ENCODE measurements at regions not wholly inside any gene's neighbourhood (a gene's known extent, or its start where the extent isn't known, plus 50 kb on each side); places are given as distances from the start of the nearest gene placed in this dataset.

DNA sequence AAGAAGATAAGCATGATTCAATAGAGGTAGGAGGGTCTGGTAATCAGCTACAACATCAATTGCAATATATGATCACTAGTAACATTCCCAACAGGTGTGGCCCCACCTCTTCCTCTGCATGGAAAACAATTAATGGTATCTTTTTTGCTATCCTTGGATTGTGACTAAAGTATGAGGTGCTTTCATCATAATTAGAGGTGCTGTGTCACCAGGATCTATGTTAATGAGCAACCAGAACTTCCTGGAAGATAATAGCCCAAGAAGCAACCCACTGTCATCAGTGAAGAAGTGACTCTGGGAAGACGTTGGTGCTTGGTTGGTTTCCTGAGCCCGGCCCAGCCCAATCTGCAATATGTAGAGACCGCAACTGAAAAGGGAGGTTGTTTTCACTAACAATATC, 167.2 kb downstream of the SETD4 start:
- TF ChIP-seq GATA2 (IDR thresholded peaks at IDR 0.05; ENCODE audit: low read depth, low read length): no peak
- no peak for TF ChIP-seq GATA3 (IDR thresholded peaks at IDR 0.05; ENCODE audit: low read depth, low read length)

DNA sequence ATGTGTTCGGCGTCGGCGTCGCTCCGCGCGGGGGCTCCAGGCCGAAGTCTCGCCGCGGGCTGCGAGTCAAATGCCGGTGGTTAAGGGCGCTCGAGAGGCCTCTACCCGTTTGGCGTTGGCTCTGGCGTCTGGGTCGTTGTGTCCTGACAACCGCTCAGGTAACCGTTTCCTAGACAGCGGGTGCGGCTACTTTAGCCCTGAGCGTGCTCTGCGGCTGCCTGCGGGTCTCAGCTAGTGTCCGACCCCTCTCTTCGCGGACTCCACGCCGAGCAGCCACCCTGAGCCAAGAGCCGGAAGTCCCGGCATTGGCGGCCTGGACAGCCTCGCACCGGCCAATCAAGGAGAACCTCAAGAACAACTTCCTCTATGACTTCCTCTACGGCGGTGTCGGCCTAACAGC, 173.4 kb downstream of the SETD4 start:
- TF ChIP-seq GATA3 (IDR thresholded peaks at IDR 0.05; ENCODE audit: low read depth, low read length) (no peak), GATA2 (IDR thresholded peaks at IDR 0.05; ENCODE audit: low read depth, low read length) (no peak)

DNA sequence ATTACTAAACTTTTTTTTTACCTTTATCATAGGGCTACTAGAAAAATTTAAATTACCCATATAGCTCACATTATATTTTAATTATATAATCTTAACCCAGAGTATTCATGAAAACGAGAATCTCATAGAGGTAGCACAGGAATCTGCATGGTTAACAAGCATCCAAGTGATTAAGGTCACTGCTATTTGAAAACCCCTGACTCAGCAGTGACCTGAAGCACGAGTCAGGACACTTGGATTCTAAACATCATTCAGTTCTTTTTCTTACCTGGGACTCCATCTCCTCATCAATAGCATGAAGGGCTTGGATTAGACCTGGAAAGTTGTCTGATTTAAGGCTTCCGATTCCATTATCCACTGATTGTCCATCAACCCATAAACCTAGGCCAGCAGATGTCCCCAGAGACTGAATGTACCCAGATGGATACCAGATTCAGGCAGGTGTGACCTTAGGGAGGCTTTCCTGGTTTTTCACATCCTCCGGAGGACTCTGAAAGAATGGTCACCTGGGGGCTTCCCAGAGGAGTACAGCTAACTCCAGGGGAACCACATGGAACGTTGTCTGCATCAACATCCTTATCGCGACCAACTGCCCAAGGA, 174.3 kb downstream of the SETD4 start:
- TF ChIP-seq GATA3 (IDR thresholded peaks at IDR 0.05; ENCODE audit: low read depth, low read length) (no peak), GATA2 (IDR thresholded peaks at IDR 0.05; ENCODE audit: low read depth, low read length) (no peak)

DNA sequence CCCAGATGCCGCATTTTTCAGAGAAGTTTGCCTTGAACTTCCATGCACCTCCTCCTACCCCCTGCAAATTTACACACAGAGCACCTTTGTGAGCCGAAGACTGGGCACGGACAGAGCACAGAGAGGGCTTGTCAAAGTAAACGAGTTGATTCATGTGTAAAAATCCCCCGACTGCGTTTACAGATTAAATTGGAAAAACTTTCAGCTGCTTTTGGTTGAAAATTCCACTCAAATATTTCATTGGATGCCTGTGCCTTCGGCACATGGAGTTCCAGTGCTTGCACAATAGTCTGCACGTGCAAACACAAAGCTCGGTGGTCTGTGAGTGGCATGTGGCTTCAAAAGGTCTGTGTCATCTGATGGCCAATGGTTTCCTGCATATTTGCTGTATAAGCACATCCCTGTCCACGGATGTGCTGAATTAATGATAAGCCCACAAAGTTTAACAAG, 177.5 kb downstream of the SETD4 start:
- TF ChIP-seq GATA2 (IDR thresholded peaks at IDR 0.05; ENCODE audit: low read depth, low read length) (no peak), GATA3 (IDR thresholded peaks at IDR 0.05; ENCODE audit: low read depth, low read length) (no peak)

DNA sequence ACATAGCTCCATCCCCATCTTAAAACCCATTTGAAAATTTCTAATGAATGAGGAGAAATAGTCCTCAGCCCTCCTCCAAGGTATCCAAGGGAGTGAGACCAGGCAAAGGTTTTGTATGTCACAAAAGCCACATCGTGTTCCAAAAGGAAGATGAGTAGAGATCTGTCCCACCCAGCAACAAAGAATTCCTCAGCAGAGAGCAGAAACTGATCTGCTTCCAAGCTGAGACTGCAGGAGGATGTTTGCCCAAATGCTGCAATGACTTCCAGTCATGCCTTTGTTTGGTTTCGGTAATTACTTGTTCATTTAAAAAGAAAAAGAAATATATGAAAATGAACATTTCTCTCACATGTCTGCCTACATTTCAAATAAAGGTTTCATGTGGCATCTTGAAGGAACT, 186.9 kb downstream of the SETD4 start:
- TF ChIP-seq GATA3 (IDR thresholded peaks at IDR 0.05; ENCODE audit: low read depth, low read length): no peak
- TF ChIP-seq GATA2 (IDR thresholded peaks at IDR 0.05; ENCODE audit: low read depth, low read length): no peak

DNA sequence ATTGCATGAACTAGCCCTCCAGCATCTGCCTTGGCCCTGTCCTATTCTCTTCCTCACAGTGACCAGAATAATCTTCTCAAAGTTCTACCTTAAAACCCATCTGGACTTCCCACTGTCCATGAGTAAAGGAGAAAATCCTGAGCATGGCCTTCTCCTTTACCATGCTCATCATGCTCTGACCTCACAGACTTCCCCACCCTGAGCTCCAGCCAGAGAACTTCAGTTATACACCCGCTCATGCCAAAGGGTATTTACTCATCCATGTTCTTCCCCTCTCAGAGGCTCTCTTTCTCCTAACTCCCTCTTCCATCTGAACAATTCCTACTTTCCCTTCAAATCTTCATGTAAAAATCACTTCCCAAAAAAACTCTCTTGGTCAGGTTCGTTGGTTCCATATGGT, 188.4 kb downstream of the SETD4 start:
- TF ChIP-seq GATA3 (IDR thresholded peaks at IDR 0.05; ENCODE audit: low read depth, low read length): no peak

DNA sequence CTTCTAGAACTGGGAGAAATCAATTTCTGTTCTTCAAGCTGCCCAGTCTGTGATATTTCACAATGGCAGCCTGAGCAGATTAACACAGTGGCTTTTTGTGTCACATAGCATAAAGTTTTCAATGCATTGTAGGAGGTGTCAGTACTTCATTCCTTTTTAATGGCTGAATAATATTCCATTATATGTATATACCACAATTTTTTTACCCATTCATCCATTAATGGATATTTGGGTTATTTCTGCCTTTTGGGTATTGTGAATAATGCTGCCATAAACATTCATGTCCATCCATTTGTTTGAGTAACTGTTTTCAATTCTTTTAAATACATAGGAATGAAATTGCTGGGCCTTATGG, 191.5 kb downstream of the SETD4 start:
- TF ChIP-seq GATA2 (IDR thresholded peaks at IDR 0.05; ENCODE audit: low read depth, low read length) (no peak), GATA3 (IDR thresholded peaks at IDR 0.05; ENCODE audit: low read depth, low read length) (no peak)

DNA sequence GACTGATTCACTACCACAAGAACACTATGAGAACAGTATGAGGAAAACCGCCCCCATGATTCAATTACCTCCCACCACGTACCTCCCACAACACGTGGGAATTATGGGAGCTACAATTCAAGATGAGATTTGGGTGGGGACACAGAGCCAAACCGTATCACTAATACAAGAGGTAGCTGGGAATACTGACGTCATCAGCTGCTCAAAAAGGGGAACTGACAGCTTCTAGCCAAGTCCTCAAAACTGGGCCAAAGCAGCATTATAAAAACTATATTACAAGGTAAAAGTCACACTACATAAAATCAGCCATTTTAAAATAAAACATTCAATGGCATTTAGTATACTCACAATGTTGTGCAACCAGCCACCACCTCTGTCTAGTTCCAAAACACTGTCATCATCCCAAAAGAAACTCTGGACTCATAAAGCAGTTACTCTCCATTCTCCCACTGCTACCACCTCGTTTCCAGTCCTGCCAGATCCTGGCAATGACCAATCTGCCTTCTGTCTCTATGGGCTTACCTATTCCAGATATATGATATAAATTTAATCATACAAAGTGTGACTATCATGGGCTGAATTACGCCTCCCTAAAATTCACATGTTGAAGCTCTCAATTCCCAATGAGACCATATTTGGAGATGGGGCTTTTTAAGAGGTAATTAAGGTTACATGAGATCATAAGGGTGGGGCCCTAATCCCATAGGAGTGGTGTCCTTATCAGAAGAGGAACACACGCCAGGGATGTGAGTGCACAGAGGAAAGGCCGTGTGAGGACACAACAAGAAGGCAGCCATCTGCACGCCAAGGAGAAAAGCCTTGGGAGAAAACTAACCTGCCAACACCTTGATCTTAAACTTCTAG, 192.1 kb downstream of the SETD4 start:
- TF ChIP-seq GATA3 (IDR thresholded peaks at IDR 0.05; ENCODE audit: low read depth, low read length) (no peak), GATA2 (IDR thresholded peaks at IDR 0.05; ENCODE audit: low read depth, low read length) (no peak)

DNA sequence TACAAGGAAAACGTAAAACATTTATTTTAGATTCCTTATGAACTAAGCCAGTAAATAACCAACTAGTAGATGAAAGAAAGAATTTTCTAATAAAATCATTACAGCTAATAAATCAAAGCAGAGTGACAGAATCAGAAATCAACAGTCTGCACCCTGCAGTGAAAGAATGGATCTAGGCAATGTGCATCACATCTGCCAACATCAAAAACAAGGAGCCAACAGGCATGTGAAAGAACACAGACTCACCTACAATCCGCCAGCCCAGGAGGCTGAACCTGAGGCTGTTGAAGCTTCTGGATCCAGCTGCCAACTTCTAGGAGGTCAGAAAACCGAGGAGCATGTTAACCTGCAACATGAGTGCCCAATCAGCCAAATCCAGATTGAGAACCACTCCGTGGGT, 196.3 kb downstream of the SETD4 start:
- TF ChIP-seq GATA2 (IDR thresholded peaks at IDR 0.05; ENCODE audit: low read depth, low read length) (no peak), GATA3 (IDR thresholded peaks at IDR 0.05; ENCODE audit: low read depth, low read length) (no peak)

DNA sequence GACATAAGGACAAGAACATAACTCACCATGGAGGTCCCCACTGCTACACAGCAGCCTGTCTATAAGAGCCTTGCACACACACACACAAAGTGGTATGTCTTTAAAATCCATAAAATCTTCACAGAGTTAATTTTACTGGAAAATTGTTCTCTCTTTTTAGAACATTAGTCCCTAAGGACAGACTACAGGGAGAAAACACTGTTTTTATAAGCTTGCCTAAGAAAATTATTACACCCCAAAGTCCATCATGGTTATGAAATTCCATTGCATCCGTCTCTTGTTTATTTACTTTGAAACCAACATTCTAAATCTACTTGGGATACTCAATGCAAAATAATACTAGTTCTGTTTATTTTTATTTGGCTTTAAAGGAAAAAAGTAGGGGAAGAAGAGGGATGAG, 197.4 kb downstream of the SETD4 start:
- TF ChIP-seq GATA2 (IDR thresholded peaks at IDR 0.05; ENCODE audit: low read depth, low read length) (no peak), GATA3 (IDR thresholded peaks at IDR 0.05; ENCODE audit: low read depth, low read length) (no peak)

DNA sequence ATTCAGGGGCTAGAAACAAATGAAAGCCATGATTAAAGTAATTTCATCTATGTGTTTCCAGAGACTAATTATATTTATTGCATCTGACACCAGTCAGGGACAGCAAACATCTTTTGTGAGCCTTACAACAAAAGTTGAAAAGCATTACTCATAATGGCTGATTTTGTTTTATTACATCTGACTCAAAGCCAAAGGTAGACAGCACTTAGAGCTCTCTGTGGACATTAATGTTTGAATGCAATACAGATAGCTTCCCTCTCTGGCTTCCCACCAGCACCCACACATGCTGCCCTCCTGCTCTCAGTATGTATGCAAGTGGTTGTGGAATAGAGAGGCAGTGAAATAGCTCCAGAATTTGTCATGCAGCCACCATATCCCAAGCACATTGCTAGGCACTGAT, 198.7 kb downstream of the SETD4 start:
- TF ChIP-seq GATA3 (IDR thresholded peaks at IDR 0.05; ENCODE audit: low read depth, low read length) (no peak), GATA2 (IDR thresholded peaks at IDR 0.05; ENCODE audit: low read depth, low read length) (no peak)

DNA sequence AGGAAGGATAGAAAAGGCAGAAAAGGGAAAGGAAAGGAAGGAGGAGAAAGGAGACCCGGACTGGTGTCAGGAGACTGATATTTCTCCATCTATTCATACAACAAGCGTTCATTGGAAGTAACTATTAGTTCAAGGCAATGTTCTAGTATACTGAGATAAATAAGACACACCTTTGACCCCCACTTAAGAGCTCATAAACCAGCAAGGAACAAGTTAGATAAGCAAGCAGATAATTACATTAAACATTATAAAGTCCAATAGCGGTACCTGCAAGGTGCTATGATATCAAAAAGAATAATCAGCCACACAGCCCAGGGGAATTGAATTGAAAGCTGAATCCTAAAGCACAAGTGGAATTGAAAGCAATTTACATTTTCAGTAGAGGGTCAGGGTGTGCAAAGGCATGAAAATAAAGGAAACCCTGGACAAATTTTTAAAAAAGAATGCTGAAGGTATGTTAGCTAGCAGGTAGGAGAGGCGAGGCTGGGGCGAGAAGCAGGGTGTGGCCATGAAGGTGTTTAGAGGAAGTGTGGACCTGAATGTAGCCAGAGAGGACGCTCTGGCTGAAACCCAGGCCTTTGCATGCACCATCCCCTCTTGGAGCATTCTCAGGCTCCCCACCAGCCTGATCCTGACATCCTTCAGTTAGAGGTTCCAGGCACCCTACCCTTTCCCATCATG, 200.0 kb downstream of the SETD4 start:
- TF ChIP-seq GATA2 (IDR thresholded peaks at IDR 0.05; ENCODE audit: low read depth, low read length) (no peak), GATA3 (IDR thresholded peaks at IDR 0.05; ENCODE audit: low read depth, low read length) (no peak)

DNA sequence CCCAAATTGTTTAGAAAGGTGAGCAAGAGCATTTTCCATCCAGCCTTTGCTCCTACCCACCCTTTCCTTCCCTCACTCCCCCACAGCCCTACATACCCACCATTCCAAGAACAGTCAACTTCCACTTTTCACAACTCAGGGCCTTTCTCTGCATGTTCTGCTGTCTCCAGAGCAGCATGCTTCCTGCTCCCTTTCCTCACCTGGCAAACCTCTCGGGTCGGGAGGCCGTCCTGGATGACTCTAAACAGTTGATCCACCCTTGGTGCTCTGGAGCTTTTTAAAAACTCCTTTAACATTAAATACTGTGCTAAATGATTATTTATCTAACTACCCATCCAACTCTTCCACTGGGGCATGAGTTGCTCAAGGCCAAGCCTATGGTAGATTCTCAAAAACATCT, 200.6 kb downstream of the SETD4 start:
- no peak for TF ChIP-seq GATA3 (IDR thresholded peaks at IDR 0.05; ENCODE audit: low read depth, low read length)
- no peak for TF ChIP-seq GATA2 (IDR thresholded peaks at IDR 0.05; ENCODE audit: low read depth, low read length)

DNA sequence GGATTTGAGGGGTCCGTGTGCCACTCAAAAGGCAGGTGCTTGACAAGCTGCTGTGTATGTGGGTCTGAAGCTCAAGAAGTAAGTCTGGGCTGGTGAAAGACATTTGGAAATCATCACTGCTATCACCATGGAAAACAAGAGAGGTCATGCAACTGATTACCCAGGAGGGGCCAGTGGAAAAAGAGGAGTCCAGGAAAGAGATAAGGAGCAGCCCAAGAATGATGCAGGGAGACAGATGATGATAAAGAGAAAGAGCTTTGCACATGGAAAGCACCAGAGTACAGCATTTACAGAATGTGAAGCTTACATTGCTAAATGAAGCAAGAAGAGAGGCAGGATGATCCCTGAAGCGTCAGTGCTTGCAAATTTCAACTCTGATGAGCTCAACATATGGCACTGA, 203.2 kb downstream of the SETD4 start:
- no peak for TF ChIP-seq GATA2 (IDR thresholded peaks at IDR 0.05; ENCODE audit: low read depth, low read length)
- no peak for TF ChIP-seq GATA3 (IDR thresholded peaks at IDR 0.05; ENCODE audit: low read depth, low read length)

DNA sequence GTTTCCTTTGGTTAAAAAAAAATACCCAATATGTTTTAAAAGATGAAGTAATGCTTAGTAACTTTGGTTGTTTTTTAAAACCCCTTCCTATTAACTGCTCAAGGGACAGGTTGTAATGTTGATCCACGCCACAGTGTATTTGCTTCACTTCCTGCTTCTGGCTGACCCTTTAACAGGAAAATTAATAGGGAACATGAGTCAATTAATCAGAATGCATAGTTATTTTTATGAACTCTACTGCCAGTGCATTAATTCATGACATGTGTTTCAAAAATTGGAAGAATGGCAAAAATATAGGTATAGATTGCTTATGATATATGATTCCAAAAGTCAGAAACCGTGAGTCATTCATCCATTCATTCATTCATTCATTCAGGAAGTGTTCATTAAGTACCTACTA, 204.8 kb downstream of the SETD4 start:
- TF ChIP-seq GATA3 (IDR thresholded peaks at IDR 0.05; ENCODE audit: low read depth, low read length): no peak
- TF ChIP-seq GATA2 (IDR thresholded peaks at IDR 0.05; ENCODE audit: low read depth, low read length): no peak

Data from SH-SY5Y (cell line).